Esophagus squamous epithelium (tissue), 5 donors: ENCODE measurements at regions not wholly inside any gene's neighbourhood (a gene's known extent, or its start where the extent isn't known, plus 50 kb on each side); places are given as distances from the start of the nearest gene placed in this dataset.
A peak's percentile ranks its signal among the peaks of the same experiment; 100 is the strongest.

Experiments
- DNase-seq: peaks from one replicate; lab custom pipeline; 2025; lab: John Stamatoyannopoulos, UW
- H3K27ac ChIP-seq, 4 donors: fragments of 200-600 bp; sonication (generic); one replicate each; pipeline ENCODE4 v1.5.1; 2016 to 2019; ENCODE audit warnings: mild to moderate bottlenecking in 1 of 4
- H3K27me3 ChIP-seq, 4 donors: fragments of 200-600 bp; sonication (generic); 1 replicate in 3 of 4; 2 replicates in 1 of 4; pipeline versions ENCODE4 v1.5.1 to v1.6.0; 2017 to 2021; ENCODE audit warnings: antibody characterized with exemption in 1 of 4
- H3K36me3 ChIP-seq, 3 donors: fragments of 200-600 bp; sonication (generic); one replicate each; pipeline ENCODE4 v1.5.1; 2016 to 2019
- H3K4me1 ChIP-seq, 3 donors: fragments of 200-600 bp; sonication (generic); one replicate each; pipeline ENCODE4 v1.5.1; 2017 to 2019
- H3K4me3 ChIP-seq, 4 donors: fragments of 200-600 bp; sonication (generic); 1 replicate in 3 of 4; 2 replicates in 1 of 4; pipeline ENCODE4 v1.5.1; 2016 to 2019; ENCODE audit warnings: mild to moderate bottlenecking in 2 of 4, moderate library complexity in 1 of 4
- H3K9me3 ChIP-seq, 3 donors: fragments of 200-600 bp; sonication (generic); one replicate each; pipeline ENCODE4 v1.5.1; 2016 to 2019
- CTCF ChIP-seq, 6 experiments: fragments of 450-650 bp in 4 of 6; fragments of 200-600 bp in 2 of 6; sonication (generic) in 2 of 6; IDR thresholded peaks; one replicate each; pipeline ENCODE4 v1.5.1; 2016 to 2019; ENCODE audit warnings: antibody characterized with exemption in 6 of 6, mild to moderate bottlenecking in 4 of 6, moderate library complexity in 4 of 6
- POLR2A ChIP-seq, 4 donors: fragments of 450-650 bp; IDR thresholded peaks; one replicate each; pipeline ENCODE4 v1.6.1; 2017; ENCODE audit warnings: antibody characterized with exemption in 4 of 4, mild to moderate bottlenecking in 4 of 4, moderate library complexity in 3 of 4
- WGBS, 2 donors: methylation state at CpG; one replicate each; pipeline ENCODE4 v1.1.5; 2018; 5-methylcytosine and 5-hydroxymethylcytosine counted together
- intact Hi-C: fragments of 100-400 bp; cut with DNase I; formaldehyde crosslinking; loops from one replicate; pipeline ENCODE4 v1.15.0; 2022
- donor health status: DM: yes; HTN: yes; CAD: no.

GRCh38 chr12:98410356-98410755 lies 105.0 kb upstream of the TMPO start:
- Histone ChIP-seq H3K4me3 (no peak overlapping the region), H3K9me3 (no peaks in the 10 kb centered on the region), H3K36me3 (no peaks in the 10 kb centered on the region), H3K4me1 (peaks cover 0 to 9% (median 0%) of the 10 kb centered on the region in 3 donors), H3K27ac (no peak overlapping the region), H3K27me3 (no peaks in the 10 kb centered on the region)
- intact Hi-C loops = no loop called here
- no peak for TF ChIP-seq CTCF (IDR thresholded peaks at IDR 0.05)
- no peak for TF ChIP-seq POLR2A (IDR thresholded peaks at IDR 0.05)
- DNase-seq = no peak

- 57 to 66% methylated on average over 4 of the region's 4 CpGs for WGBS, 2 donors
- DNase-seq = no peak
- TF ChIP-seq POLR2A (IDR thresholded peaks at IDR 0.05) (no peak), CTCF (IDR thresholded peaks at IDR 0.05) (no peak)
These were observed 98.5 kb upstream of the TMPO start for GRCh38 chr12:98416845-98417244.

GRCh38 chr12:98417266-98417665 lies 98.1 kb upstream of the TMPO start:
- Histone ChIP-seq H3K4me1 (peaks cover 4 to 26% (median 17%) of the 10 kb centered on the region in 3 donors), H3K4me3 (no peak overlapping the region), H3K27me3 (no peaks in the 10 kb centered on the region), H3K9me3 (no peaks in the 10 kb centered on the region), H3K36me3 (no peaks in the 10 kb centered on the region), H3K27ac (no peak overlapping the region)
- TF ChIP-seq CTCF (IDR thresholded peaks at IDR 0.05) = no peak
- no peak for TF ChIP-seq POLR2A (IDR thresholded peaks at IDR 0.05)
- intact Hi-C loops = no loop called here
- WGBS, 2 donors = 85 to 95% methylated on average over 2 of the region's 2 CpGs
- no peak for DNase-seq

More at GRCh38 chr12:98416845-98417244, 98.5 kb upstream of the TMPO start:
- Histone ChIP-seq H3K27me3 (no peaks in the 10 kb centered on the region), H3K9me3 (no peaks in the 10 kb centered on the region), H3K4me3 (no peak overlapping the region), H3K27ac (no peak overlapping the region), H3K36me3 (no peaks in the 10 kb centered on the region), H3K4me1 (peaks cover 4 to 26% (median 17%) of the 10 kb centered on the region in 3 donors)
- intact Hi-C loops = no loop called here

- DNase-seq = peak; percentile 9
- H3K9me3 ChIP-seq = no peaks in the 10 kb centered on the region
- intact Hi-C loops = no loop called here
- 7 to 29% methylated on average over 7 of the region's 7 CpGs for WGBS, 2 donors
- no peaks in the 10 kb centered on the region for H3K27me3 ChIP-seq
- H3K4me1 ChIP-seq = peaks cover 4 to 26% (median 17%) of the 10 kb centered on the region in 3 donors
- no peaks in the 10 kb centered on the region for H3K36me3 ChIP-seq
- peak overlapping the region; percentile 64 to 87 (median 74) for H3K27ac ChIP-seq
- no peak for TF ChIP-seq CTCF (IDR thresholded peaks at IDR 0.05)
- no peak for TF ChIP-seq POLR2A (IDR thresholded peaks at IDR 0.05)
- peak overlapping the region in 1 of 4 donors; percentile 3 for H3K4me3 ChIP-seq
These were observed 96.9 kb upstream of the TMPO start for GRCh38 chr12:98418357-98419075.

GRCh38 chr12:98419081-98419794 lies 96.2 kb upstream of the TMPO start:
- 40 to 50% methylated on average over 6 to 9 of the region's 9 CpGs for WGBS, 2 donors
- Histone ChIP-seq H3K4me3 (peak overlapping the region in 1 of 4 donors; percentile 3), H3K27ac (peak overlapping the region; percentile 44 to 87 (median 72))

More at GRCh38 chr12:98419081-98419794, 96.2 kb upstream of the TMPO start:
- Histone ChIP-seq H3K27me3 (no peaks in the 10 kb centered on the region), H3K9me3 (no peaks in the 10 kb centered on the region), H3K4me1 (peaks cover 4 to 26% (median 17%) of the 10 kb centered on the region in 3 donors), H3K36me3 (no peaks in the 10 kb centered on the region)
- intact Hi-C loops = no loop called here
- TF ChIP-seq CTCF (IDR thresholded peaks at IDR 0.05) = no peak
- no peak for TF ChIP-seq POLR2A (IDR thresholded peaks at IDR 0.05)
- DNase-seq = no peak
